Brain microvascular endothelial cell (primary cell): ENCODE measurements at regions not wholly inside any gene's neighbourhood (a gene's known extent, or its start where the extent isn't known, plus 50 kb on each side); places are given as distances from the start of the nearest gene placed in this dataset.

ENCODE experiments used
- DNase-seq: peaks from one replicate; pipeline ENCODE4 v3.0.0-alpha.2; 2020
- H3K27ac ChIP-seq: fragments of 250-450 bp; sonication (Bioruptor Pico); 2 replicates; pipeline ENCODE4 v1.5.1; 2020; ENCODE audit warnings: mild to moderate bottlenecking, moderate library complexity
- H3K27me3 ChIP-seq: fragments of 250-450 bp; sonication (Bioruptor Pico); replicated peaks from 2 replicates; pipeline ENCODE4 v1.5.1; 2020; ENCODE audit warnings: mild to moderate bottlenecking
- H3K36me3 ChIP-seq: fragments of 250-450 bp; sonication (Bioruptor Pico); replicated peaks from 2 replicates; pipeline ENCODE4 v1.5.1; 2020; ENCODE audit warnings: mild to moderate bottlenecking
- H3K4me3 ChIP-seq: 2 replicates; pipeline ENCODE4 v1.5.1; 2011; ENCODE audit warnings: low read depth, mild to moderate bottlenecking, control low read depth, low read length, moderate library complexity
- CTCF ChIP-seq: IDR thresholded peaks from 2 replicates; pipeline ENCODE4 v1.5.1; 2011; ENCODE audit warnings: low read depth, mild to moderate bottlenecking, moderate library complexity, low read length, control low read depth, inconsistent platforms; ENCODE audit errors: missing control alignments
- in situ Hi-C: cut with HindIII; loops from 2 replicates; pipeline ENCODE4 v1.10.0; 2017; ENCODE audit warnings: low sequenced_read_pairs, low pct_ligation_motif_present

GRCh38 chr12:89797436-89797835 is 88.8 kb upstream of the ATP2B1 start:
- Histone ChIP-seq H3K27ac (no peak overlapping the region), H3K36me3 (no peaks in the 10 kb centered on the region), H3K4me3 (no peak overlapping the region), H3K27me3 (no peaks in the 10 kb centered on the region)
- in situ Hi-C loops, result no loop called here
- TF ChIP-seq CTCF, result no peak
- DNase-seq, result no peak

- in situ Hi-C loops, result no loop called here
- no peak for TF ChIP-seq CTCF
- no peaks in the 10 kb centered on the region for H3K36me3 ChIP-seq
- no peak overlapping the region for H3K27ac ChIP-seq
- DNase-seq, result no peak
- no peak overlapping the region for H3K4me3 ChIP-seq
- no peaks in the 10 kb centered on the region for H3K27me3 ChIP-seq
Observed at GRCh38 chr12:89796798-89797382, 88.3 kb upstream of the ATP2B1 start.

GRCh38 chr12:89793946-89794345 is 85.3 kb upstream of the ATP2B1 start:
- Histone ChIP-seq H3K27me3 (no peaks in the 10 kb centered on the region), H3K27ac (no peak overlapping the region), H3K36me3 (no peaks in the 10 kb centered on the region), H3K4me3 (no peak overlapping the region)
- DNase-seq, result no peak
- in situ Hi-C loops, result no loop called here
- TF ChIP-seq CTCF, result no peak

- Histone ChIP-seq H3K27me3 (no peaks in the 10 kb centered on the region), H3K4me3 (no peak overlapping the region), H3K27ac (no peak overlapping the region), H3K36me3 (no peaks in the 10 kb centered on the region)
- DNase-seq, result no peak
- no peak for TF ChIP-seq CTCF
- in situ Hi-C loops, result no loop called here
Observed at GRCh38 chr12:89791286-89791685, 82.6 kb upstream of the ATP2B1 start.

- H3K4me3 ChIP-seq, result no peak overlapping the region
- H3K27ac ChIP-seq, result no peak overlapping the region
- no peaks in the 10 kb centered on the region for H3K36me3 ChIP-seq
- no peaks in the 10 kb centered on the region for H3K27me3 ChIP-seq
- in situ Hi-C loops, result no loop called here
- TF ChIP-seq CTCF, result no peak
- DNase-seq, result no peak
Observed at GRCh38 chr12:89789862-89790261, 81.2 kb upstream of the ATP2B1 start.

GRCh38 chr12:89787763-89788162 is 79.1 kb upstream of the ATP2B1 start:
- in situ Hi-C loops, result no loop called here
- no peaks in the 10 kb centered on the region for H3K36me3 ChIP-seq
- no peak overlapping the region for H3K27ac ChIP-seq
- no peak for TF ChIP-seq CTCF
- no peak for DNase-seq
- H3K4me3 ChIP-seq, result no peak overlapping the region
- H3K27me3 ChIP-seq, result no peaks in the 10 kb centered on the region
